GM23338 (cell line): ENCODE measurements at regions not wholly inside any gene's neighbourhood (a gene's known extent, or its start where the extent isn't known, plus 50 kb on each side); places are given as distances from the start of the nearest gene placed in this dataset.

Experiments used
- CREB1 ChIP-seq: fragments of 250-450 bp; sonication (Bioruptor Pico); IDR thresholded peaks from 2 replicates; pipeline ENCODE4 v1.5.0; 2020; ENCODE audit warnings: low read depth, mild to moderate bottlenecking, moderate library complexity
- EZH2 ChIP-seq: fragments of 200-600 bp; sonication (generic); IDR thresholded peaks from one replicate; pipeline ENCODE4 v1.8.0; 2017; ENCODE audit warnings: antibody characterized with exemption, mild to moderate bottlenecking, low read depth; ENCODE audit not compliant: unreplicated experiment
- EZH2phosphoT487 ChIP-seq: fragments of 200-600 bp; sonication (generic); IDR thresholded peaks from one replicate; pipeline ENCODE4 v1.8.1; 2018; ENCODE audit warnings: antibody characterized with exemption; ENCODE audit not compliant: unreplicated experiment
- JUNB ChIP-seq: IDR thresholded peaks from one replicate; pipeline ENCODE4 v1.6.1; 2016; ENCODE audit warnings: antibody characterized with exemption; ENCODE audit not compliant: unreplicated experiment
- NANOG ChIP-seq: IDR thresholded peaks from 2 replicates; pipeline ENCODE4 v1.6.1; 2016; ENCODE audit warnings: antibody characterized with exemption, borderline replicate concordance
- POLR2AphosphoS5 ChIP-seq: IDR thresholded peaks from 2 replicates; pipeline ENCODE4 v1.6.1; 2016; ENCODE audit warnings: antibody characterized with exemption, low read depth
- ZNF331 ChIP-seq: fragments of 250-450 bp; sonication (Bioruptor Pico); IDR thresholded peaks from 2 replicates; pipeline ENCODE4 v1.5.0; 2020; ENCODE audit warnings: low read depth, mild to moderate bottlenecking, moderate library complexity
- TF ChIP-seq, protein P1 (sequence below), 2 experiments: fragments of 200-600 bp in 1 of 2; sonication (generic) in 1 of 2; conservative IDR thresholded peaks; 2 replicates each; pipeline versions ENCODE4 v1.5.1 to v1.6.1; 2016 to 2017; ENCODE audit warnings: antibody characterized with exemption in 2 of 2, low read depth in 2 of 2, mild to moderate bottlenecking in 2 of 2, moderate library complexity in 1 of 2
- TF ChIP-seq, protein P2 (sequence below): IDR thresholded peaks from one replicate; pipeline ENCODE4 v1.6.1; 2018; ENCODE audit warnings: antibody characterized with exemption; ENCODE audit not compliant: unreplicated experiment
- TF ChIP-seq, protein P3 (sequence below): fragments of 250-450 bp; sonication (Bioruptor Pico); IDR thresholded peaks from 2 replicates; pipeline ENCODE4 v1.5.0; 2020; ENCODE audit warnings: mild to moderate bottlenecking, moderate library complexity

- no peak for TF ChIP-seq EZH2
- no peak for TF ChIP-seq POLR2AphosphoS5
- TF ChIP-seq, protein P1, sequence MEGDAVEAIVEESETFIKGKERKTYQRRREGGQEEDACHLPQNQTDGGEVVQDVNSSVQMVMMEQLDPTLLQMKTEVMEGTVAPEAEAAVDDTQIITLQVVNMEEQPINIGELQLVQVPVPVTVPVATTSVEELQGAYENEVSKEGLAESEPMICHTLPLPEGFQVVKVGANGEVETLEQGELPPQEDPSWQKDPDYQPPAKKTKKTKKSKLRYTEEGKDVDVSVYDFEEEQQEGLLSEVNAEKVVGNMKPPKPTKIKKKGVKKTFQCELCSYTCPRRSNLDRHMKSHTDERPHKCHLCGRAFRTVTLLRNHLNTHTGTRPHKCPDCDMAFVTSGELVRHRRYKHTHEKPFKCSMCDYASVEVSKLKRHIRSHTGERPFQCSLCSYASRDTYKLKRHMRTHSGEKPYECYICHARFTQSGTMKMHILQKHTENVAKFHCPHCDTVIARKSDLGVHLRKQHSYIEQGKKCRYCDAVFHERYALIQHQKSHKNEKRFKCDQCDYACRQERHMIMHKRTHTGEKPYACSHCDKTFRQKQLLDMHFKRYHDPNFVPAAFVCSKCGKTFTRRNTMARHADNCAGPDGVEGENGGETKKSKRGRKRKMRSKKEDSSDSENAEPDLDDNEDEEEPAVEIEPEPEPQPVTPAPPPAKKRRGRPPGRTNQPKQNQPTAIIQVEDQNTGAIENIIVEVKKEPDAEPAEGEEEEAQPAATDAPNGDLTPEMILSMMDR (conservative IDR thresholded peaks at IDR 0.05; ENCODE audit: low read depth in 2 of 2) = no peak
- TF ChIP-seq, protein P2, sequence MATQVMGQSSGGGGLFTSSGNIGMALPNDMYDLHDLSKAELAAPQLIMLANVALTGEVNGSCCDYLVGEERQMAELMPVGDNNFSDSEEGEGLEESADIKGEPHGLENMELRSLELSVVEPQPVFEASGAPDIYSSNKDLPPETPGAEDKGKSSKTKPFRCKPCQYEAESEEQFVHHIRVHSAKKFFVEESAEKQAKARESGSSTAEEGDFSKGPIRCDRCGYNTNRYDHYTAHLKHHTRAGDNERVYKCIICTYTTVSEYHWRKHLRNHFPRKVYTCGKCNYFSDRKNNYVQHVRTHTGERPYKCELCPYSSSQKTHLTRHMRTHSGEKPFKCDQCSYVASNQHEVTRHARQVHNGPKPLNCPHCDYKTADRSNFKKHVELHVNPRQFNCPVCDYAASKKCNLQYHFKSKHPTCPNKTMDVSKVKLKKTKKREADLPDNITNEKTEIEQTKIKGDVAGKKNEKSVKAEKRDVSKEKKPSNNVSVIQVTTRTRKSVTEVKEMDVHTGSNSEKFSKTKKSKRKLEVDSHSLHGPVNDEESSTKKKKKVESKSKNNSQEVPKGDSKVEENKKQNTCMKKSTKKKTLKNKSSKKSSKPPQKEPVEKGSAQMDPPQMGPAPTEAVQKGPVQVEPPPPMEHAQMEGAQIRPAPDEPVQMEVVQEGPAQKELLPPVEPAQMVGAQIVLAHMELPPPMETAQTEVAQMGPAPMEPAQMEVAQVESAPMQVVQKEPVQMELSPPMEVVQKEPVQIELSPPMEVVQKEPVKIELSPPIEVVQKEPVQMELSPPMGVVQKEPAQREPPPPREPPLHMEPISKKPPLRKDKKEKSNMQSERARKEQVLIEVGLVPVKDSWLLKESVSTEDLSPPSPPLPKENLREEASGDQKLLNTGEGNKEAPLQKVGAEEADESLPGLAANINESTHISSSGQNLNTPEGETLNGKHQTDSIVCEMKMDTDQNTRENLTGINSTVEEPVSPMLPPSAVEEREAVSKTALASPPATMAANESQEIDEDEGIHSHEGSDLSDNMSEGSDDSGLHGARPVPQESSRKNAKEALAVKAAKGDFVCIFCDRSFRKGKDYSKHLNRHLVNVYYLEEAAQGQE = no peak
- no peak for TF ChIP-seq EZH2phosphoT487
- TF ChIP-seq, protein P3, sequence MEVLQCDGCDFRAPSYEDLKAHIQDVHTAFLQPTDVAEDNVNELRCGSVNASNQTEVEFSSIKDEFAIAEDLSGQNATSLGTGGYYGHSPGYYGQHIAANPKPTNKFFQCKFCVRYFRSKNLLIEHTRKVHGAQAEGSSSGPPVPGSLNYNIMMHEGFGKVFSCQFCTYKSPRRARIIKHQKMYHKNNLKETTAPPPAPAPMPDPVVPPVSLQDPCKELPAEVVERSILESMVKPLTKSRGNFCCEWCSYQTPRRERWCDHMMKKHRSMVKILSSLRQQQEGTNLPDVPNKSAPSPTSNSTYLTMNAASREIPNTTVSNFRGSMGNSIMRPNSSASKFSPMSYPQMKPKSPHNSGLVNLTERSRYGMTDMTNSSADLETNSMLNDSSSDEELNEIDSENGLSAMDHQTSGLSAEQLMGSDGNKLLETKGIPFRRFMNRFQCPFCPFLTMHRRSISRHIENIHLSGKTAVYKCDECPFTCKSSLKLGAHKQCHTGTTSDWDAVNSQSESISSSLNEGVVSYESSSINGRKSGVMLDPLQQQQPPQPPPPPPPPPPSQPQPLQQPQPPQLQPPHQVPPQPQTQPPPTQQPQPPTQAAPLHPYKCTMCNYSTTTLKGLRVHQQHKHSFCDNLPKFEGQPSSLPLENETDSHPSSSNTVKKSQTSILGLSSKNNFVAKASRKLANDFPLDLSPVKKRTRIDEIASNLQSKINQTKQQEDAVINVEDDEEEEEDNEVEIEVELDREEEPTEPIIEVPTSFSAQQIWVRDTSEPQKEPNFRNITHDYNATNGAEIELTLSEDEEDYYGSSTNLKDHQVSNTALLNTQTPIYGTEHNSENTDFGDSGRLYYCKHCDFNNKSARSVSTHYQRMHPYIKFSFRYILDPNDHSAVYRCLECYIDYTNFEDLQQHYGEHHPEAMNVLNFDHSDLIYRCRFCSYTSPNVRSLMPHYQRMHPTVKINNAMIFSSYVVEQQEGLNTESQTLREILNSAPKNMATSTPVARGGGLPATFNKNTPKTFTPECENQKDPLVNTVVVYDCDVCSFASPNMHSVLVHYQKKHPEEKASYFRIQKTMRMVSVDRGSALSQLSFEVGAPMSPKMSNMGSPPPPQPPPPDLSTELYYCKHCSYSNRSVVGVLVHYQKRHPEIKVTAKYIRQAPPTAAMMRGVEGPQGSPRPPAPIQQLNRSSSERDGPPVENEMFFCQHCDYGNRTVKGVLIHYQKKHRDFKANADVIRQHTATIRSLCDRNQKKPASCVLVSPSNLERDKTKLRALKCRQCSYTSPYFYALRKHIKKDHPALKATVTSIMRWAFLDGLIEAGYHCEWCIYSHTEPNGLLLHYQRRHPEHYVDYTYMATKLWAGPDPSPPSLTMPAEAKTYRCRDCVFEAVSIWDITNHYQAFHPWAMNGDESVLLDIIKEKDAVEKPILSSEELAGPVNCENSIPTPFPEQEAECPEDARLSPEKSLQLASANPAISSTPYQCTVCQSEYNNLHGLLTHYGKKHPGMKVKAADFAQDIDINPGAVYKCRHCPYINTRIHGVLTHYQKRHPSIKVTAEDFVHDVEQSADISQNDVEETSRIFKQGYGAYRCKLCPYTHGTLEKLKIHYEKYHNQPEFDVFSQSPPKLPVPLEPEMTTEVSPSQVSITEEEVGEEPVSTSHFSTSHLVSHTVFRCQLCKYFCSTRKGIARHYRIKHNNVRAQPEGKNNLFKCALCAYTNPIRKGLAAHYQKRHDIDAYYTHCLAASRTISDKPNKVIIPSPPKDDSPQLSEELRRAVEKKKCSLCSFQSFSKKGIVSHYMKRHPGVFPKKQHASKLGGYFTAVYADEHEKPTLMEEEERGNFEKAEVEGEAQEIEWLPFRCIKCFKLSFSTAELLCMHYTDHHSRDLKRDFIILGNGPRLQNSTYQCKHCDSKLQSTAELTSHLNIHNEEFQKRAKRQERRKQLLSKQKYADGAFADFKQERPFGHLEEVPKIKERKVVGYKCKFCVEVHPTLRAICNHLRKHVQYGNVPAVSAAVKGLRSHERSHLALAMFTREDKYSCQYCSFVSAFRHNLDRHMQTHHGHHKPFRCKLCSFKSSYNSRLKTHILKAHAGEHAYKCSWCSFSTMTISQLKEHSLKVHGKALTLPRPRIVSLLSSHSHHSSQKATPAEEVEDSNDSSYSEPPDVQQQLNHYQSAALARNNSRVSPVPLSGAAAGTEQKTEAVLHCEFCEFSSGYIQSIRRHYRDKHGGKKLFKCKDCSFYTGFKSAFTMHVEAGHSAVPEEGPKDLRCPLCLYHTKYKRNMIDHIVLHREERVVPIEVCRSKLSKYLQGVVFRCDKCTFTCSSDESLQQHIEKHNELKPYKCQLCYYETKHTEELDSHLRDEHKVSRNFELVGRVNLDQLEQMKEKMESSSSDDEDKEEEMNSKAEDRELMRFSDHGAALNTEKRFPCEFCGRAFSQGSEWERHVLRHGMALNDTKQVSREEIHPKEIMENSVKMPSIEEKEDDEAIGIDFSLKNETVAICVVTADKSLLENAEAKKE (CRISPR knock-in tag) = no peak
- TF ChIP-seq ZNF331 (CRISPR knock-in tag) = no peak
- no peak for TF ChIP-seq JUNB
- TF ChIP-seq CREB1 (CRISPR knock-in tag) = no peak
- no peak for TF ChIP-seq NANOG
Measured at GRCh38 chr6:82111114-82111513, 136.4 kb downstream of the IBTK start.
